ENCODE measurements at regions not wholly inside any gene's neighbourhood (a gene's known extent, or its start where the extent isn't known, plus 50 kb on each side); places are given as distances from the start of the nearest gene placed in this dataset.

GRCh38 chr1:87185077-87185476, 143.6 kb upstream of the LMO4 start:
- no peaks in the 10 kb centered on the region for H3K36me3 ChIP-seq (ENCODE audit: control insufficient read depth, insufficient read depth, low read length)
- no peaks in the 10 kb centered on the region; the same call in none of the 2 replicates for H3K27me3 ChIP-seq (replicated peaks; ENCODE audit: control insufficient read depth, insufficient read depth, low read length)
- H3K4me3 ChIP-seq (replicated peaks; ENCODE audit: low read depth, low read length) = no peak overlapping the region
- no peak for TF ChIP-seq CTCF (IDR thresholded peaks at IDR 0.05; ENCODE audit: insufficient read depth, low read length, poor library complexity, severe bottlenecking)
- DNase-seq (ENCODE audit: extremely low read depth, insufficient read length) = no peak

- H3K36me3 ChIP-seq (ENCODE audit: control insufficient read depth, insufficient read depth, low read length) = no peaks in the 10 kb centered on the region
- H3K4me3 ChIP-seq (replicated peaks; ENCODE audit: low read depth, low read length) = no peak overlapping the region
- H3K27me3 ChIP-seq (replicated peaks; ENCODE audit: control insufficient read depth, insufficient read depth, low read length) = no peaks in the 10 kb centered on the region; the same call in 1 of the 2 replicates
- no peak for DNase-seq (ENCODE audit: extremely low read depth, insufficient read length)
- no peak for TF ChIP-seq CTCF (IDR thresholded peaks at IDR 0.05; ENCODE audit: insufficient read depth, low read length, poor library complexity, severe bottlenecking)
Measured at GRCh38 chr1:87186346-87186745, 142.3 kb upstream of the LMO4 start.

- no peak overlapping the region for H3K4me3 ChIP-seq (replicated peaks; ENCODE audit: low read depth, low read length)
- H3K27me3 ChIP-seq (replicated peaks; ENCODE audit: control insufficient read depth, insufficient read depth, low read length) = no peaks in the 10 kb centered on the region; the same call in 1 of the 2 replicates
- no peaks in the 10 kb centered on the region for H3K36me3 ChIP-seq (ENCODE audit: control insufficient read depth, insufficient read depth, low read length)
- DNase-seq (ENCODE audit: extremely low read depth, insufficient read length) = no peak
- no peak for TF ChIP-seq CTCF (IDR thresholded peaks at IDR 0.05; ENCODE audit: insufficient read depth, low read length, poor library complexity, severe bottlenecking)
Measured at GRCh38 chr1:87188640-87189039, 140.0 kb upstream of the LMO4 start.

- H3K4me3 ChIP-seq (replicated peaks; ENCODE audit: low read depth, low read length) = no peak overlapping the region
- H3K36me3 ChIP-seq (ENCODE audit: control insufficient read depth, insufficient read depth, low read length) = no peaks in the 10 kb centered on the region
- no peak for DNase-seq (ENCODE audit: extremely low read depth, insufficient read length)
- no peak for TF ChIP-seq CTCF (IDR thresholded peaks at IDR 0.05; ENCODE audit: insufficient read depth, low read length, poor library complexity, severe bottlenecking)
- no peaks in the 10 kb centered on the region for H3K27me3 ChIP-seq (replicated peaks; ENCODE audit: control insufficient read depth, insufficient read depth, low read length)
Measured at GRCh38 chr1:87190402-87190801, 138.3 kb upstream of the LMO4 start.

GRCh38 chr1:87191646-87192045, 137.0 kb upstream of the LMO4 start:
- DNase-seq (ENCODE audit: extremely low read depth, insufficient read length) = no peak
- Histone ChIP-seq H3K36me3 (ENCODE audit: control insufficient read depth, insufficient read depth, low read length) (no peaks in the 10 kb centered on the region), H3K4me3 (replicated peaks; ENCODE audit: low read depth, low read length) (no peak overlapping the region), H3K27me3 (replicated peaks; ENCODE audit: control insufficient read depth, insufficient read depth, low read length) (no peaks in the 10 kb centered on the region)
- no peak for TF ChIP-seq CTCF (IDR thresholded peaks at IDR 0.05; ENCODE audit: insufficient read depth, low read length, poor library complexity, severe bottlenecking)

- Histone ChIP-seq H3K4me3 (replicated peaks; ENCODE audit: low read depth, low read length) (no peak overlapping the region), H3K27me3 (replicated peaks; ENCODE audit: control insufficient read depth, insufficient read depth, low read length) (no peaks in the 10 kb centered on the region), H3K36me3 (ENCODE audit: control insufficient read depth, insufficient read depth, low read length) (no peaks in the 10 kb centered on the region)
- TF ChIP-seq CTCF (IDR thresholded peaks at IDR 0.05; ENCODE audit: insufficient read depth, low read length, poor library complexity, severe bottlenecking) = no peak
- no peak for DNase-seq (ENCODE audit: extremely low read depth, insufficient read length)
Measured at GRCh38 chr1:87194271-87194774, 134.4 kb upstream of the LMO4 start.

Measured in GM06990 (cell line).